Suprapubic skin (tissue), 4 donors: ENCODE measurements at regions not wholly inside any gene's neighbourhood (a gene's known extent, or its start where the extent isn't known, plus 50 kb on each side); places are given as distances from the start of the nearest gene placed in this dataset.
"Not testable (repeated sequence)": the region's sequence is repeated elsewhere in the genome, so short reads cannot be mapped to it uniquely, and the experiment has no call there.

Experiments used
- POLR2A ChIP-seq, 2 donors: fragments of 450-650 bp; IDR thresholded peaks; one replicate each; pipeline ENCODE4 v1.6.1; 2017; ENCODE audit warnings: antibody characterized with exemption in 2 of 2, mild to moderate bottlenecking in 2 of 2, moderate library complexity in 2 of 2
- POLR2AphosphoS5 ChIP-seq, 3 donors: sonication (generic); formaldehyde crosslinking; IDR thresholded peaks; one replicate each; pipeline ENCODE4 v1.6.1; 2017; ENCODE audit warnings: antibody characterized with exemption in 3 of 3
- TF ChIP-seq, protein P1 (sequence below), 2 donors: fragments of 200-600 bp in 1 of 2; fragments of 450-650 bp in 1 of 2; sonication (generic) in 1 of 2; IDR thresholded peaks; one replicate each; pipeline ENCODE4 v1.5.1; 2016 to 2019; ENCODE audit warnings: antibody characterized with exemption in 2 of 2, mild to moderate bottlenecking in 1 of 2, moderate library complexity in 1 of 2

DNA sequence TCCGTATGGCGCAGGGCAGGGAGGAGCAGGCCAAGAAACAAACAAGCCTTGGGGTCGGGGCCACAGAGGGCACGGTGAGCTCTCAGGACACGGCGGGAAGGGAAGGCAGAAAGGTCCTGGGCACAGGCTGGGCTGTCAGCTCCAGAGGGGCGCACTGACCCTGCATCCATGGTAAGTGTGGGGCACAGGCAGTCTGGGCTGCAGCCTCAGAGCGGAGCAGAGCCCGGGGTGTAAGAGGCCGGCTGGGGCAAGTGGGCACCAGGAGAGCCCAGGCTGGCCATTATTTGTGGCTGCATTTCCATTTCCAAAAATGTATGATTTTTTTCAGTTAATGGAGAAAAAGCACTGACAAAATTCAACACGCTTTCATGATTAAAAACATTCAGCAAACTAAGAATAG lies 188.8 kb upstream of the PRKX start:
- TF ChIP-seq, protein P1, sequence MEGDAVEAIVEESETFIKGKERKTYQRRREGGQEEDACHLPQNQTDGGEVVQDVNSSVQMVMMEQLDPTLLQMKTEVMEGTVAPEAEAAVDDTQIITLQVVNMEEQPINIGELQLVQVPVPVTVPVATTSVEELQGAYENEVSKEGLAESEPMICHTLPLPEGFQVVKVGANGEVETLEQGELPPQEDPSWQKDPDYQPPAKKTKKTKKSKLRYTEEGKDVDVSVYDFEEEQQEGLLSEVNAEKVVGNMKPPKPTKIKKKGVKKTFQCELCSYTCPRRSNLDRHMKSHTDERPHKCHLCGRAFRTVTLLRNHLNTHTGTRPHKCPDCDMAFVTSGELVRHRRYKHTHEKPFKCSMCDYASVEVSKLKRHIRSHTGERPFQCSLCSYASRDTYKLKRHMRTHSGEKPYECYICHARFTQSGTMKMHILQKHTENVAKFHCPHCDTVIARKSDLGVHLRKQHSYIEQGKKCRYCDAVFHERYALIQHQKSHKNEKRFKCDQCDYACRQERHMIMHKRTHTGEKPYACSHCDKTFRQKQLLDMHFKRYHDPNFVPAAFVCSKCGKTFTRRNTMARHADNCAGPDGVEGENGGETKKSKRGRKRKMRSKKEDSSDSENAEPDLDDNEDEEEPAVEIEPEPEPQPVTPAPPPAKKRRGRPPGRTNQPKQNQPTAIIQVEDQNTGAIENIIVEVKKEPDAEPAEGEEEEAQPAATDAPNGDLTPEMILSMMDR (IDR thresholded peaks at IDR 0.05) = not testable (repeated sequence)
- not testable (repeated sequence) for TF ChIP-seq POLR2AphosphoS5, POLR2A (IDR thresholded peaks at IDR 0.05)
